Pancreas (tissue), 10 donors: ENCODE measurements at regions not wholly inside any gene's neighbourhood (a gene's known extent, or its start where the extent isn't known, plus 50 kb on each side); places are given as distances from the start of the nearest gene placed in this dataset.

Experiments used
- ATAC-seq, 4 donors: fragments of 200-7000 bp; cut with Tn5 transposase; one replicate each; pipeline versions ENCODE4 v1.8.0 to v1.9.1; 2020; ENCODE audit warnings: mild to moderate bottlenecking in 4 of 4, moderate library complexity in 4 of 4
- DNase-seq, 6 donors: peaks; one replicate each; pipeline ENCODE4 v3.0.0-alpha.2; 2020
- FAIRE-seq: peaks from 2 replicates; lab custom pipeline; 2012; peaks lifted over from hg19 to GRCh38; lab: Jason Lieb, UNC
- H3K27ac ChIP-seq, 4 donors: fragments of 200-600 bp; sonication (generic); 1 replicate in 3 of 4; 2 replicates in 1 of 4; pipeline versions ENCODE4 v1.5.0 to v1.8.0; 2020
- H3K27me3 ChIP-seq, 4 donors: fragments of 200-600 bp; one replicate each; pipeline ENCODE4 v1.8.0; 2021
- H3K36me3 ChIP-seq, 3 donors: fragments of 200-600 bp; sonication (generic) in 1 of 3; one replicate each; pipeline versions ENCODE4 v1.5.0 to v1.8.0; 2020 to 2021
- H3K4me1 ChIP-seq, 3 donors: fragments of 200-600 bp; one replicate each; pipeline ENCODE4 v1.8.0; 2021
- H3K4me3 ChIP-seq, 4 donors: fragments of 200-600 bp; sonication (generic) in 2 of 4; one replicate each; pipeline versions ENCODE4 v1.5.0 to v1.8.0; 2020 to 2021
- H3K9me3 ChIP-seq, 4 donors: fragments of 200-600 bp; one replicate each; pipeline ENCODE4 v1.8.0; 2021
- WGBS, 2 donors: extraction: QIAGEN DNeasy Blood & Tissue Kit; methylation state at CpG; one replicate each; pipeline ENCODE4 v1.1.7; 2013; 5-methylcytosine and 5-hydroxymethylcytosine counted together
- intact Hi-C, 3 donors: fragments of 100-400 bp; cut with DNase I; formaldehyde crosslinking; loops; one replicate each; pipeline versions ENCODE4 v1.11.1 to v1.14.2; 2022
- TF ChIP-seq, protein P1 (sequence below), 4 donors: fragments of 200-600 bp; sonication (generic) in 3 of 4; IDR thresholded peaks; one replicate each; pipeline versions ENCODE4 v1.5.0 to v1.8.0; 2021; ENCODE audit warnings: antibody characterized with exemption in 4 of 4
- donor health status: healthy with polysubstance abuse.
- donor health status: DM: no; HTN: no; CAD: no; lungs with moderate emphysema.
- donor health status: DM: no; HTN: no; CAD: no.
- donor health status: control.
- donor health status: control.
- donor health status: Bipolar disorder and iron deficiency.
- donor health status: DM: yes; HTN: yes; CAD: no.
- donor health status: DM: no; HTN: no; CAD: no.
- donor health status: DM: no; HTN: no; CAD: no.
- donor health status: DM: yes; HTN: yes; CAD: no.

DNA sequence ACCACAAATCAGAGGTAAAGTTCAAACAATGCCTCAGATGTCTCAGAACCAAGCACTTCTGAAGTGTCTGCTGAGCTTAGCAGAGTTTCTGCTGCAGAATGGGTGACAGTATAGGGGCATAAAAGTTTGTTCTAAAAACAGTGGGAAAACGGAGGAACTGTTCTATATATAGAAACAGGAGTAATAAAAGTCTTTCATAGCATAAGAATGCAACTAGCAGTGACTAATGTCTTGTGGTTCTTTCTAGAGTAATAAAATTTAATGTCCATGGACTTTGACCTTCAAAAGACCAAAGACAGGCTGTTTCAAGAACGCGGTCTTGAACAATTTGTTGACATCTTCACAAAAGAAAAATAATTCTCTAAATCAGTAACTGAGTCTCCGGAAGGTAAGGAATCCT lies 107.5 kb upstream of the FAR2 start:
- Histone ChIP-seq H3K4me3 (no peak overlapping the region), H3K27ac (no peak overlapping the region), H3K9me3 (no peaks in the 10 kb centered on the region), H3K4me1 (no peaks in the 10 kb centered on the region), H3K27me3 (no peaks in the 10 kb centered on the region), H3K36me3 (no peaks in the 10 kb centered on the region)
- TF ChIP-seq, protein P1, sequence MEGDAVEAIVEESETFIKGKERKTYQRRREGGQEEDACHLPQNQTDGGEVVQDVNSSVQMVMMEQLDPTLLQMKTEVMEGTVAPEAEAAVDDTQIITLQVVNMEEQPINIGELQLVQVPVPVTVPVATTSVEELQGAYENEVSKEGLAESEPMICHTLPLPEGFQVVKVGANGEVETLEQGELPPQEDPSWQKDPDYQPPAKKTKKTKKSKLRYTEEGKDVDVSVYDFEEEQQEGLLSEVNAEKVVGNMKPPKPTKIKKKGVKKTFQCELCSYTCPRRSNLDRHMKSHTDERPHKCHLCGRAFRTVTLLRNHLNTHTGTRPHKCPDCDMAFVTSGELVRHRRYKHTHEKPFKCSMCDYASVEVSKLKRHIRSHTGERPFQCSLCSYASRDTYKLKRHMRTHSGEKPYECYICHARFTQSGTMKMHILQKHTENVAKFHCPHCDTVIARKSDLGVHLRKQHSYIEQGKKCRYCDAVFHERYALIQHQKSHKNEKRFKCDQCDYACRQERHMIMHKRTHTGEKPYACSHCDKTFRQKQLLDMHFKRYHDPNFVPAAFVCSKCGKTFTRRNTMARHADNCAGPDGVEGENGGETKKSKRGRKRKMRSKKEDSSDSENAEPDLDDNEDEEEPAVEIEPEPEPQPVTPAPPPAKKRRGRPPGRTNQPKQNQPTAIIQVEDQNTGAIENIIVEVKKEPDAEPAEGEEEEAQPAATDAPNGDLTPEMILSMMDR (IDR thresholded peaks at IDR 0.05), result no peak
- DNase-seq (no peak), FAIRE-seq (peak; percentile 49), ATAC-seq (peak in 3 of 4 donors; percentile 29 to 44 (median 39))
- intact Hi-C loops, result no loop called here
- WGBS, 2 donors, result 26 to 28% methylated on average over 4 of the region's 4 CpGs

DNA sequence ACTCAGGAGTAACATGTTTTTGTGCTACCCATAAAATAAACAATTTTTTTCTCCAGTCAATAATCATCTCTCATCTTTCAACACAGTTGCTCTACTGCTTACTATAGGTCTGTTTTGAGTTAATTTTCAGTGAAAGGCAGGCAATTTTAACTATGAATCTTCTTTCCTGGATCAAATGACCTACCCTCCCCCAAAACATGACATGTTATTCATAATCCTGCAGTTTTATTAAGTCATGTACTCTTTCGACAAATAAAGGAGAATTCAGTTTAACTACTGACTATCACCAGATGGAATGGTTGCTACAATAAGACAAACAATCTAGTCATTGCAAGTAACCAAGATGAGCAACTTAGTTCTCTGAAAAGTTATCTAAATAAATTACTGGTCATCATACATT lies 106.0 kb upstream of the FAR2 start:
- intact Hi-C loops, result no loop called here

DNA sequence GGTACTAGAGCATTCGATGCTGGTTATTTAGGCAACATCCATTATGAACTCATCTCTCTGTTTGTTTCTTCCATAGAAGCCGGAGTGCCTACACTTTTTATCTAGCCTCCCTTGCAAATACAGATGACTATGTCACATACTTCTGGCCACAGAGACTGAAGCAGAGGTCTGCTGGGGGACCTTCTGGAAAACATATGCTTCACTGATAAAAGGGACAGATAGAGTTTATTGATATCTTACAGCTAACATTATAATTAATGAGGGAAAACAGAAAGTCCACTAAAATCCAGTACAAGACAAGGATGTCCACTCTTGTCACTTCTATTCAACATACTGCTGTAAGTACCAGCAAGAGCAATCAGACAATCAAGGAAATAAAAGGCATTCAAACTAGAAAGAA lies 104.3 kb upstream of the FAR2 start:
- Histone ChIP-seq H3K4me1 (no peaks in the 10 kb centered on the region), H3K4me3 (no peak overlapping the region), H3K27me3 (no peaks in the 10 kb centered on the region), H3K9me3 (no peaks in the 10 kb centered on the region), H3K27ac (no peak overlapping the region), H3K36me3 (no peaks in the 10 kb centered on the region)
- FAIRE-seq (no peak), ATAC-seq (no peak), DNase-seq (no peak)
- WGBS, 2 donors, result 0 to 22% methylated on average over 2 of the region's 2 CpGs
- TF ChIP-seq, protein P1 (IDR thresholded peaks at IDR 0.05), result no peak
- intact Hi-C loops, result no loop called here

More for the DNA sequence above, 106.0 kb upstream of the FAR2 start:
- ATAC-seq (no peak), DNase-seq (no peak), FAIRE-seq (peak; percentile 32)
- Histone ChIP-seq H3K27me3 (no peaks in the 10 kb centered on the region), H3K4me1 (no peaks in the 10 kb centered on the region), H3K36me3 (no peaks in the 10 kb centered on the region), H3K9me3 (no peaks in the 10 kb centered on the region), H3K4me3 (no peak overlapping the region), H3K27ac (no peak overlapping the region)
- 61 to 74% methylated on average over 1 of the region's 1 CpG for WGBS, 2 donors
- TF ChIP-seq, protein P1 (IDR thresholded peaks at IDR 0.05), result no peak

DNA sequence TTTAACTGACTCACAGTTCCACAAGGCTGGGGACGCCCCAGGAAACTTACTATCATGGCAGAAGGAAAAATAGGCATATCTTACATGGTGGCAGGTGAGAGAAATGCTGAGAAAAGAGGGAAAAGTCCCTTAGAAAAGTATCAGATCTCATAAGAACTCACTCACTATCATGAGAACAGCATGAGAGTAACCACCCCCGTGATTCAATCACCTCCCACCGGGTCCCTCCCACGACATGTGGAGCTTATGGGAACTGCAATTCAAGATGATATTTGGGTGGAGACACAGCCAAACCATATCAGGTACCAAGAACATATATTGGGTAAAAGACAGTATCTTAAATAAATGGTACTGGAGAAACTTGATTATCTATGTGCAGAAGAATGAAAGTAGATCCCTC lies 100.3 kb upstream of the FAR2 start:
- Histone ChIP-seq H3K4me3 (no peak overlapping the region), H3K4me1 (no peaks in the 10 kb centered on the region), H3K27ac (no peak overlapping the region), H3K36me3 (no peaks in the 10 kb centered on the region), H3K27me3 (no peaks in the 10 kb centered on the region), H3K9me3 (no peaks in the 10 kb centered on the region)
- WGBS, 2 donors, result 44 to 47% methylated on average over 4 of the region's 4 CpGs
- FAIRE-seq (no peak), ATAC-seq (no peak), DNase-seq (no peak)
- intact Hi-C loops, result no loop called here
- TF ChIP-seq, protein P1 (IDR thresholded peaks at IDR 0.05), result no peak

DNA sequence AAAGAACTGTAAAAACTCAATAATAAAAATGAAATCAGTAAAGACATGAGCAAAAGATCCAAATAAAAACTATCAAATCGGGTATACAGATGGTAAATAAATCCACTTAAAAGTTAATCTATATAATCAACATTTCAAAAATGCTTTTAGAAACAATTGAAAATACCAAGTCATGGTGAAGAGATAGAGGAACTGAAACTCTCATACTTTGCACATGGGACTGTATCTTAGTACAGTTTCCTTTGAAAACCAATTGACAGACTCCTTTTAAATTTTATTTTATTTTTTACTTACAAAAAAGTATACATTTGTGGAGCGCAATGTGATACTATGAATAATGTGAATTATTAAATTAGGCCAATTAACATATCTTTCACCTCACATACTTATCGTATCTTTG lies 98.6 kb upstream of the FAR2 start:
- Histone ChIP-seq H3K27me3 (no peaks in the 10 kb centered on the region), H3K36me3 (no peaks in the 10 kb centered on the region), H3K9me3 (no peaks in the 10 kb centered on the region), H3K27ac (no peak overlapping the region), H3K4me1 (no peaks in the 10 kb centered on the region), H3K4me3 (no peak overlapping the region)
- no peak for ATAC-seq
- no peak for DNase-seq
- intact Hi-C loops, result no loop called here
- 15 to 38% methylated on average over 3 of the region's 3 CpGs for WGBS, 2 donors
- TF ChIP-seq, protein P1 (IDR thresholded peaks at IDR 0.05), result no peak
- FAIRE-seq, result no peak
